ENCODE measurements at regions not wholly inside any gene's neighbourhood (a gene's known extent, or its start where the extent isn't known, plus 50 kb on each side); places are given as distances from the start of the nearest gene placed in this dataset.

GRCh38 chr1:164256456-164256855 is 302.5 kb upstream of the PBX1 start:
- no peaks in the 10 kb centered on the region for H3K36me3 ChIP-seq (ENCODE audit: insufficient read depth, low read length)
- no peak for DNase-seq (ENCODE audit: low read depth, low spot score)
- no peak overlapping the region for H3K9ac ChIP-seq (ENCODE audit: insufficient read length)
- H3K4me3 ChIP-seq, result no peak overlapping the region
- TF ChIP-seq EZH2 (IDR thresholded peaks at IDR 0.05) (no peak), FOXP2 (optimal IDR thresholded peaks at IDR 0.05; ENCODE audit: control extremely low read depth, extremely low read length, insufficient read depth) (no peak), POLR2AphosphoS5 (IDR thresholded peaks at IDR 0.05; ENCODE audit: borderline replicate concordance, low read depth, low read length) (no peak)
- no peak overlapping the region for H3K27ac ChIP-seq
- no peaks in the 10 kb centered on the region for H3K9me3 ChIP-seq (ENCODE audit: low read depth, low read length)

- H3K36me3 ChIP-seq (ENCODE audit: insufficient read depth, low read length), result no peaks in the 10 kb centered on the region
- DNase-seq (ENCODE audit: low read depth, low spot score), result no peak
- no peak overlapping the region for H3K4me3 ChIP-seq
- no peak overlapping the region for H3K9ac ChIP-seq (ENCODE audit: insufficient read length)
- no peak for TF ChIP-seq EZH2 (IDR thresholded peaks at IDR 0.05)
- no peak overlapping the region for H3K27ac ChIP-seq
- no peaks in the 10 kb centered on the region for H3K9me3 ChIP-seq (ENCODE audit: low read depth, low read length)
Observed at GRCh38 chr1:164261691-164262240, 297.2 kb upstream of the PBX1 start.

- no peak overlapping the region for H3K9ac ChIP-seq (ENCODE audit: insufficient read length)
- no peaks in the 10 kb centered on the region for H3K9me3 ChIP-seq (ENCODE audit: low read depth, low read length)
- no peak overlapping the region for H3K4me3 ChIP-seq
- H3K36me3 ChIP-seq (ENCODE audit: insufficient read depth, low read length), result no peaks in the 10 kb centered on the region
- H3K27ac ChIP-seq, result no peak overlapping the region
- no peak for DNase-seq (ENCODE audit: low read depth, low spot score)
- no peak for TF ChIP-seq POLR2AphosphoS5 (IDR thresholded peaks at IDR 0.05; ENCODE audit: borderline replicate concordance, low read depth, low read length)
- TF ChIP-seq FOXP2 (optimal IDR thresholded peaks at IDR 0.05; ENCODE audit: control extremely low read depth, extremely low read length, insufficient read depth), result no peak
- TF ChIP-seq EZH2 (IDR thresholded peaks at IDR 0.05), result no peak
Observed at GRCh38 chr1:164263540-164263939, 295.4 kb upstream of the PBX1 start.

GRCh38 chr1:164265232-164265631 is 293.8 kb upstream of the PBX1 start:
- TF ChIP-seq POLR2AphosphoS5 (IDR thresholded peaks at IDR 0.05; ENCODE audit: borderline replicate concordance, low read depth, low read length), result no peak
- TF ChIP-seq FOXP2 (optimal IDR thresholded peaks at IDR 0.05; ENCODE audit: control extremely low read depth, extremely low read length, insufficient read depth), result no peak
- TF ChIP-seq EZH2 (IDR thresholded peaks at IDR 0.05), result no peak

GRCh38 chr1:164272156-164272555 is 286.8 kb upstream of the PBX1 start:
- H3K9ac ChIP-seq (ENCODE audit: insufficient read length), result no peak overlapping the region
- no peak overlapping the region for H3K27ac ChIP-seq
- no peak for DNase-seq (ENCODE audit: low read depth, low spot score)
- TF ChIP-seq FOXP2 (optimal IDR thresholded peaks at IDR 0.05; ENCODE audit: control extremely low read depth, extremely low read length, insufficient read depth) (no peak), POLR2AphosphoS5 (IDR thresholded peaks at IDR 0.05; ENCODE audit: borderline replicate concordance, low read depth, low read length) (no peak), EZH2 (IDR thresholded peaks at IDR 0.05) (no peak)
- H3K4me3 ChIP-seq, result no peak overlapping the region
- no peaks in the 10 kb centered on the region for H3K36me3 ChIP-seq (ENCODE audit: insufficient read depth, low read length)
- no peaks in the 10 kb centered on the region; the same call in 1 of the 2 replicates for H3K9me3 ChIP-seq (ENCODE audit: low read depth, low read length)

More at GRCh38 chr1:164265232-164265631, 293.8 kb upstream of the PBX1 start:
- H3K9ac ChIP-seq (ENCODE audit: insufficient read length), result no peak overlapping the region
- H3K9me3 ChIP-seq (ENCODE audit: low read depth, low read length), result no peaks in the 10 kb centered on the region
- no peaks in the 10 kb centered on the region for H3K36me3 ChIP-seq (ENCODE audit: insufficient read depth, low read length)
- H3K4me3 ChIP-seq, result no peak overlapping the region
- no peak overlapping the region for H3K27ac ChIP-seq
- no peak for DNase-seq (ENCODE audit: low read depth, low spot score)

GRCh38 chr1:164296172-164296571 is 262.8 kb upstream of the PBX1 start:
- Histone ChIP-seq H3K27ac (no peak overlapping the region), H3K4me3 (no peak overlapping the region), H3K9me3 (ENCODE audit: low read depth, low read length) (no peaks in the 10 kb centered on the region), H3K36me3 (ENCODE audit: insufficient read depth, low read length) (no peaks in the 10 kb centered on the region), H3K9ac (ENCODE audit: insufficient read length) (no peak overlapping the region)
- no peak for DNase-seq (ENCODE audit: low read depth, low spot score)
- TF ChIP-seq FOXP2 (optimal IDR thresholded peaks at IDR 0.05; ENCODE audit: control extremely low read depth, extremely low read length, insufficient read depth), result no peak
- TF ChIP-seq POLR2AphosphoS5 (IDR thresholded peaks at IDR 0.05; ENCODE audit: borderline replicate concordance, low read depth, low read length), result no peak
- TF ChIP-seq EZH2 (IDR thresholded peaks at IDR 0.05), result no peak

GRCh38 chr1:164308101-164308500 is 250.9 kb upstream of the PBX1 start:
- Histone ChIP-seq H3K9ac (ENCODE audit: insufficient read length) (no peak overlapping the region), H3K9me3 (ENCODE audit: low read depth, low read length) (no peaks in the 10 kb centered on the region), H3K4me3 (no peak overlapping the region), H3K27ac (no peak overlapping the region), H3K36me3 (ENCODE audit: insufficient read depth, low read length) (no peaks in the 10 kb centered on the region)
- TF ChIP-seq POLR2AphosphoS5 (IDR thresholded peaks at IDR 0.05; ENCODE audit: borderline replicate concordance, low read depth, low read length) (no peak), FOXP2 (optimal IDR thresholded peaks at IDR 0.05; ENCODE audit: control extremely low read depth, extremely low read length, insufficient read depth) (no peak), EZH2 (IDR thresholded peaks at IDR 0.05) (no peak)
- no peak for DNase-seq (ENCODE audit: low read depth, low spot score)

- Histone ChIP-seq H3K9me3 (ENCODE audit: low read depth, low read length) (no peaks in the 10 kb centered on the region), H3K4me3 (no peak overlapping the region), H3K36me3 (ENCODE audit: insufficient read depth, low read length) (no peaks in the 10 kb centered on the region), H3K27ac (no peak overlapping the region; the same call in 1 of the 2 replicates), H3K9ac (ENCODE audit: insufficient read length) (no peak overlapping the region)
- no peak for DNase-seq (ENCODE audit: low read depth, low spot score)
- TF ChIP-seq FOXP2 (optimal IDR thresholded peaks at IDR 0.05; ENCODE audit: control extremely low read depth, extremely low read length, insufficient read depth), result no peak
- TF ChIP-seq EZH2 (IDR thresholded peaks at IDR 0.05), result no peak
- no peak for TF ChIP-seq POLR2AphosphoS5 (IDR thresholded peaks at IDR 0.05; ENCODE audit: borderline replicate concordance, low read depth, low read length)
Observed at GRCh38 chr1:164310166-164310565, 248.8 kb upstream of the PBX1 start.

- H3K9me3 ChIP-seq (ENCODE audit: low read depth, low read length), result no peaks in the 10 kb centered on the region
- peak overlapping the region; percentile 67 for H3K4me3 ChIP-seq
Observed at GRCh38 chr1:164311377-164311776, 247.6 kb upstream of the PBX1 start.

More at GRCh38 chr1:164311377-164311776, 247.6 kb upstream of the PBX1 start:
- peak overlapping the region; percentile 86 for H3K27ac ChIP-seq
- peak; percentile 70 for DNase-seq (ENCODE audit: low read depth, low spot score)
- peak overlapping the region; percentile 43 for H3K9ac ChIP-seq (ENCODE audit: insufficient read length)
- H3K36me3 ChIP-seq (ENCODE audit: insufficient read depth, low read length), result no peaks in the 10 kb centered on the region
- TF ChIP-seq EZH2 (IDR thresholded peaks at IDR 0.05) (no peak), POLR2AphosphoS5 (IDR thresholded peaks at IDR 0.05; ENCODE audit: borderline replicate concordance, low read depth, low read length) (no peak), FOXP2 (optimal IDR thresholded peaks at IDR 0.05; ENCODE audit: control extremely low read depth, extremely low read length, insufficient read depth) (no peak)
